ENCODE measurements at regions not wholly inside any gene's neighbourhood (a gene's known extent, or its start where the extent isn't known, plus 50 kb on each side); places are given as distances from the start of the nearest gene placed in this dataset.

DNA sequence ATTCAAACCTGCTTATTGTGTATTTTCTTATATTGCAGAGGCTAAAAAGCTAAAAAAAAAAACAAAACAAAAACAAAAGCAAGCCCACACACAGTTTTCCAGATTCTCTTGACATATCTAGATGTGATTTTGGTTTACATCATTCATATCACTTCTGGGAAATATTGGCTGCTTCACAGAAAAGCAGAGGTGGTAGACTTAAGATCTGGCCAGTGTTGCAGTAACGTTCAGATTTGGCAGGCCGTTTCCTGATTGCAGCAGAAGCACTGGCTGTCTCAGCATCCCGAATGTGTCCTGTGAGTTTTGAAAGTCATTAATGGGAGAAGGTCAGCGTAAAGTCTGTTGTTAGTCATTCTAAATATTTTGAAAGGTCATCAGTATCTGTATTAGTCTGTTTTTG is 2062.0 kb downstream of the ARAP2 start:
- Histone ChIP-seq H3K27me3 (ENCODE audit: low read depth, low read length) (no peaks in the 10 kb centered on the region), H3K9me3 (ENCODE audit: control insufficient read depth in 1 of 2, low read length in 2 of 2) (no peaks in the 10 kb centered on the region), H3K4me1 (ENCODE audit: control insufficient read depth in 1 of 2, insufficient read depth in 2 of 2, low read length in 2 of 2) (no peaks in the 10 kb centered on the region), H3K36me3 (ENCODE audit: control insufficient read depth in 1 of 2, insufficient read depth in 2 of 2, low read length in 2 of 2) (no peaks in the 10 kb centered on the region), H3K27ac (ENCODE audit: low read length) (no peak overlapping the region), H3K4me3 (ENCODE audit: low read depth in 1 of 2, low read length in 2 of 2) (no peak overlapping the region)

DNA sequence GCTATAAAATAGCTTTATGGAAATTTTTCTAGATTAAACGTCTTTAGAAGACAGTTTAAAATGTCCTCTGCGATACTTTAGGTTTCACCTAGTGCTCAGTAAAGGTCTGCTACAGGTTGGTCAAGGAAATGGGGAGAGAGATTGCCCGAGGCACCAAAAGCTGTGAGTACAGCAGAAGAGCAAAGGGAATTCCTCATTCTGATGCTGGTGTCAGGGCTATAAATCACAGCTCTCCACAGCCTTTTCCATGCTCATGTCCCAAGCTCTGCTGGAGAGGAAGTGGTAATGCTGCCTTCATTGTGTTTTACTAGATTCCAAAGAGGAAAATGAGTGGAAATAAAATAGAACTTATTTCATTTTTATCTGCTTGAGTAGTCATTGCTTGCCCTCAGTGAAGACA is 2060.4 kb downstream of the ARAP2 start:
- no peaks in the 10 kb centered on the region for H3K4me1 ChIP-seq (ENCODE audit: control insufficient read depth in 1 of 2, insufficient read depth in 2 of 2, low read length in 2 of 2)
- no peaks in the 10 kb centered on the region for H3K9me3 ChIP-seq (ENCODE audit: control insufficient read depth in 1 of 2, low read length in 2 of 2)
- no peaks in the 10 kb centered on the region for H3K36me3 ChIP-seq (ENCODE audit: control insufficient read depth in 1 of 2, insufficient read depth in 2 of 2, low read length in 2 of 2)
- no peak overlapping the region for H3K27ac ChIP-seq (ENCODE audit: low read length)
- no peak overlapping the region for H3K4me3 ChIP-seq (ENCODE audit: low read depth in 1 of 2, low read length in 2 of 2)
- H3K27me3 ChIP-seq (ENCODE audit: low read depth, low read length): no peaks in the 10 kb centered on the region

DNA sequence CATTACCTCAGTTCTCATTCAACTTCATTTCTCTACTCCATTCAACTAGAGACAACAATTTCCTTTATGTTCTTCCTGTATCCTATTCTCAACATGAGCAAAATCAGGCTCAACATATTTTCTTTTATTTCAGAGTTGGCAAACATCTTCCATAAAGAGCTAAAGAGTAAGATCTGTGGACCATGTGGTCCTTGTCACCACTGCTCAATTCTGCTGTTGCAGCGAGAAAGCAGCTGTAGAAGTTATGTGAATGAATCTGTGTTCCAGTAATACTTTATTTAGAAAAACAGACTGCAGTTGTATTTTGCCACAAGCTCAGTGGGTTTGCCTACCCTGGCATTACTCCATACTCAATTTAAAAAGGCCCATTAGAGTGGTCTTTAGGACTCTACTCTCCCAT is 2057.3 kb downstream of the ARAP2 start:
- Histone ChIP-seq H3K27ac (ENCODE audit: low read length) (no peak overlapping the region), H3K4me3 (ENCODE audit: low read depth in 1 of 2, low read length in 2 of 2) (no peak overlapping the region), H3K4me1 (ENCODE audit: control insufficient read depth in 1 of 2, insufficient read depth in 2 of 2, low read length in 2 of 2) (no peaks in the 10 kb centered on the region), H3K27me3 (ENCODE audit: low read depth, low read length) (no peaks in the 10 kb centered on the region), H3K36me3 (ENCODE audit: control insufficient read depth in 1 of 2, insufficient read depth in 2 of 2, low read length in 2 of 2) (no peaks in the 10 kb centered on the region), H3K9me3 (ENCODE audit: control insufficient read depth in 1 of 2, low read length in 2 of 2) (no peaks in the 10 kb centered on the region)

DNA sequence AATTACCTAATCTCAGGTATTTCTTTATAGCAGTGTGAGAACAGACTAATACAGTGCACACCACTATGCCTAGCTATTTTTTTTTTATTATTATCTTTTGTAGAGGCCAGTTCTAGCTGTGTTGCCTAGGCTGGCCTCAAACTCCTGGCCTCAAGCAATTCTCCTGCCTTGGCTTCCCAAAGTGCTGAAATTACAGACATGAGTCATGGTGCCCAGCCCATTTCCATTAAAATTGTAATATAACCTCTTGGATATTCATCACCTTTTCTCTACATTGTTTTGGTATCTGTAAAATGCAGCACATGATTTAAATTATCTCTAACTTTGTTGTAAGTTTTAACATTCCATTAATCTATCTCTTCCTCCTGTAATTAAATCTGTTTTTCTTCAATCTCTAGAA is 2052.9 kb downstream of the ARAP2 start:
- Histone ChIP-seq H3K27me3 (ENCODE audit: low read depth, low read length) (no peaks in the 10 kb centered on the region), H3K27ac (ENCODE audit: low read length) (no peak overlapping the region), H3K4me3 (ENCODE audit: low read depth in 1 of 2, low read length in 2 of 2) (no peak overlapping the region), H3K4me1 (ENCODE audit: control insufficient read depth in 1 of 2, insufficient read depth in 2 of 2, low read length in 2 of 2) (no peaks in the 10 kb centered on the region), H3K9me3 (ENCODE audit: control insufficient read depth in 1 of 2, low read length in 2 of 2) (no peaks in the 10 kb centered on the region), H3K36me3 (ENCODE audit: control insufficient read depth in 1 of 2, insufficient read depth in 2 of 2, low read length in 2 of 2) (no peaks in the 10 kb centered on the region)

DNA sequence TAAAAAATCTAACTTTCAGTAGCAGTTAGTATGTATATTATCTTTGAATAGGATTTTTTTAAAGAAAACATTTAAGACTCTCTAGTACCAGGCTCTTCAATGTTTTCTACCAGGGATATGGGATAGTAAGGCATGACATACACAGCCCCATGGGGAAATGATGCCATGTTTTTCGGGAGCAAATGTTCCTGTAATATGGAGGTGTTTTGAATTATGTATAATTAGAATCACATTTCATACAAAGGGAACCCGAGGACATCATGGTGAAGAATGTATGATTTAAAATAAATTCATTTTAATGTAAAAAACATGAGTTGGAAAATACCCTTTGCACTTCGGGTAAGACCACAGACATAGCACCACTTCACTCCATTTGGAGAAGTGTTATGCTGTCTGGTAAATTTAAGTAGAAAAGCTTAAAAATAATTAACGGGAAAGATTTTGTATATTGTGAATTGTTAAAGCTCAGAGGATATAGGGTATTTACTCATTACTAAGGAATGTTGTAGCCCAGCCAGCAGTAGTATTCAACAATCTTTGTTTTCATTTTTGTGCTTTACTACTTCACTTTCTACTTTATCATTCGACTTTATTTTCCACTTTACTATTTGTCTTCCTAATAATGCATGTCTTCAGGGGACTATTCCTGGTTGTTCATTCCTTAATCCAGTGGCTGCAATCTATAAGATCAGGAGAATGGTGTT is 2050.7 kb downstream of the ARAP2 start:
- no peaks in the 10 kb centered on the region for H3K9me3 ChIP-seq (ENCODE audit: control insufficient read depth in 1 of 2, low read length in 2 of 2)
- H3K4me1 ChIP-seq (ENCODE audit: control insufficient read depth in 1 of 2, insufficient read depth in 2 of 2, low read length in 2 of 2): no peaks in the 10 kb centered on the region
- H3K27ac ChIP-seq (ENCODE audit: low read length): no peak overlapping the region
- H3K4me3 ChIP-seq (ENCODE audit: low read depth in 1 of 2, low read length in 2 of 2): no peak overlapping the region
- no peaks in the 10 kb centered on the region for H3K27me3 ChIP-seq (ENCODE audit: low read depth, low read length)
- H3K36me3 ChIP-seq (ENCODE audit: control insufficient read depth in 1 of 2, insufficient read depth in 2 of 2, low read length in 2 of 2): no peaks in the 10 kb centered on the region

DNA sequence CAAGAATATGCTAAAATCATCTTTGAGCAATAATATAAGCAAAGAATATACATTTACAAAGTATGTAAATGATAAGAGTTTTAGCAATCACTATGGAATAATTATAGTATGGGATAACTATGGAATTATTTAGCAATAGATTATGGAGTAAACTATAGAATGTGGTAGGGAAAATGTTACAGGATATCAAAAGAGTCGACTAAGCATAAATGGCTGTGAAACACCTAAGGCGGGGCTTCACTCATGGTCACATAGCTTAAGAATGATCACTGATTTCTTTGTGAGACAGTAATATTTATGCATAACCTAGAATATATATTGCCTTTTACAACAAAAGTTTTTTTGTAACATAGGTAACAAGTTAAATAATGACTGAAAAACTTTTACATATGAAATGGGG is 2049.7 kb downstream of the ARAP2 start:
- no peaks in the 10 kb centered on the region for H3K27me3 ChIP-seq (ENCODE audit: low read depth, low read length)
- H3K27ac ChIP-seq (ENCODE audit: low read length): no peak overlapping the region
- no peaks in the 10 kb centered on the region for H3K4me1 ChIP-seq (ENCODE audit: control insufficient read depth in 1 of 2, insufficient read depth in 2 of 2, low read length in 2 of 2)
- H3K36me3 ChIP-seq (ENCODE audit: control insufficient read depth in 1 of 2, insufficient read depth in 2 of 2, low read length in 2 of 2): no peaks in the 10 kb centered on the region
- no peak overlapping the region for H3K4me3 ChIP-seq (ENCODE audit: low read depth in 1 of 2, low read length in 2 of 2)
- H3K9me3 ChIP-seq (ENCODE audit: control insufficient read depth in 1 of 2, low read length in 2 of 2): no peaks in the 10 kb centered on the region

DNA sequence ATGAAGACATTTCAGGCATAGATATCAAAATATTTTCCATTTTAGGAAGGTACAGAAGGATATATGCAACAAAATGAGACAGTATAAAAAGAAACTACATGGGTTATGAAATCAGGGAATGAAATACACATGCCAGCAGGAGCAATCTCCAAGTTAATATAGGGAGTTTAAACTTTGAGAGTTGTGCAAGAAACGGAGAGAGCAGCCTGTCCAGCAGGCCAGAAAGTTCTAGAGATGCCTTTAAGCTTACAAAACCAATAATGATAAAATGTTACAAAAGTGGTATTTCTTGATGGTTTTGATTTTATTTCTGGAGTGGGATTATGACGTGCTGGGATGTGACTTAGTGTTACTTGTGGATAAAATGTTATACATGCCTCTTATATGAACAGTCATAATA is 2047.9 kb downstream of the ARAP2 start:
- no peaks in the 10 kb centered on the region for H3K27me3 ChIP-seq (ENCODE audit: low read depth, low read length)
- no peak overlapping the region for H3K4me3 ChIP-seq (ENCODE audit: low read depth in 1 of 2, low read length in 2 of 2)

DNA sequence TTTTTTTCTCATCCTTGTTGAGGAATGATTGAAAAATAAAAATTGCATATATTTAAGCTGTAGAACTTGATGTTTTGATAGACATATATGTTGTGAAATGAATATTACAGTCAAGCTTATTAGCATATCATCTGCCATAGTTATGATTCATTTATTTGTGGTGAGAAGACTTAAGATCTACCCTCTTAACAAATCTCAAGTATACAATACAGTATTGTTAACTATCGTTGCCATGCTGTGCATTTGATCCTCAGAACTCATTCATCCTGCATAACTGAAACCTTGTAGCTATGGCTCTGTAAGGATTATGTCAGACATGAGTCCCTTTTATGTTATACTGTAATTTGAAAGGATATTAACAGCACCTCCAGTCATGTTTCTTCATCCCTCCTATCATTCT is 2045.3 kb downstream of the ARAP2 start:
- H3K36me3 ChIP-seq (ENCODE audit: control insufficient read depth in 1 of 2, insufficient read depth in 2 of 2, low read length in 2 of 2): no peaks in the 10 kb centered on the region
- H3K27ac ChIP-seq (ENCODE audit: low read length): no peak overlapping the region
- H3K4me3 ChIP-seq (ENCODE audit: low read depth in 1 of 2, low read length in 2 of 2): no peak overlapping the region
- H3K27me3 ChIP-seq (ENCODE audit: low read depth, low read length): no peaks in the 10 kb centered on the region
- H3K9me3 ChIP-seq (ENCODE audit: control insufficient read depth in 1 of 2, low read length in 2 of 2): no peaks in the 10 kb centered on the region
- no peaks in the 10 kb centered on the region for H3K4me1 ChIP-seq (ENCODE audit: control insufficient read depth in 1 of 2, insufficient read depth in 2 of 2, low read length in 2 of 2)

More for the DNA sequence above, 2047.9 kb downstream of the ARAP2 start:
- Histone ChIP-seq H3K36me3 (ENCODE audit: control insufficient read depth in 1 of 2, insufficient read depth in 2 of 2, low read length in 2 of 2) (no peaks in the 10 kb centered on the region), H3K4me1 (ENCODE audit: control insufficient read depth in 1 of 2, insufficient read depth in 2 of 2, low read length in 2 of 2) (no peaks in the 10 kb centered on the region), H3K27ac (ENCODE audit: low read length) (no peak overlapping the region), H3K9me3 (ENCODE audit: control insufficient read depth in 1 of 2, low read length in 2 of 2) (no peaks in the 10 kb centered on the region)

DNA sequence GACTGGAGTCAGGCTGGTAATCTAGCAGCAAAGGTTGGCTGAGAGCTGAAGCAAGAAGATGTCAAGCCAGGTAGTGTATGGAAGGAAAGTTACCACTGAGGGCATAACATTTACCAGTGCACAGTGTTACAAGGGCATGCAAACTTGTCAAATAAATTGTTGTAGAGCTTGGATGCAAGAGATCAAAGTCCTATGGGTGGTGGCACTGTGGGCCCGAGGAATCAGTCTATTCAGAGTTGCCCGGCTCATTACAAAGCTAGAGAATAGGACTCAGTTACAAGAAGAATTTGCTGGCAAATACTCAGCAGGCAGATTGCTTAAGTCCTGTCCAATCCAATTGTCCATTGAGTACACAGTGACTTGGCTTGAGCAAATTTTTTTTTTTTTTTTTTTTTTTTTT is 2043.8 kb downstream of the ARAP2 start:
- no peaks in the 10 kb centered on the region for H3K27me3 ChIP-seq (ENCODE audit: low read depth, low read length)
- H3K9me3 ChIP-seq (ENCODE audit: control insufficient read depth in 1 of 2, low read length in 2 of 2): no peaks in the 10 kb centered on the region
- H3K27ac ChIP-seq (ENCODE audit: low read length): no peak overlapping the region

DNA sequence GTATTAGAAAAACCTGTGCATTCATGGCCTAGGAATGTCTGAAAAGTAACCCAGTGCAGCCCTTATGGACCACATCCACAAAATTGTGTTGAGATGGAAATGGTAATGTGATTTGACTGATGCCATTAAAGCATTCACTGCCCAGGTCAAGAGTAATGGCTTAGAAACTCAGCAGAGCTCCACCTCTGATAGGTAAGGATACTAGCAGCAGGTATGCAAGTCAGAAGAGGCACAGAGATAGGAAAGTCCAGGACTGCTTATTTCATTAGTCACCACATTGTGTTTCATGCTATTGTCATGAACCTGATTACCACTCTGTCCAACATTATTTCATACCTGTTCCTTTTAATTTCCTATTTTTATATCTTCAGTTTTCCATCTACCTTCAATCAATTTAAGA is 2042.2 kb downstream of the ARAP2 start:
- H3K27me3 ChIP-seq (ENCODE audit: low read depth, low read length): no peaks in the 10 kb centered on the region
- no peaks in the 10 kb centered on the region for H3K4me1 ChIP-seq (ENCODE audit: control insufficient read depth in 1 of 2, insufficient read depth in 2 of 2, low read length in 2 of 2)
- no peaks in the 10 kb centered on the region for H3K36me3 ChIP-seq (ENCODE audit: control insufficient read depth in 1 of 2, insufficient read depth in 2 of 2, low read length in 2 of 2)
- H3K27ac ChIP-seq (ENCODE audit: low read length): no peak overlapping the region
- H3K9me3 ChIP-seq (ENCODE audit: control insufficient read depth in 1 of 2, low read length in 2 of 2): peaks cover 0 to 4% of the 10 kb centered on the region in 2 donors
- H3K4me3 ChIP-seq (ENCODE audit: low read depth in 1 of 2, low read length in 2 of 2): no peak overlapping the region

More for the DNA sequence above, 2043.8 kb downstream of the ARAP2 start:
- Histone ChIP-seq H3K36me3 (ENCODE audit: control insufficient read depth in 1 of 2, insufficient read depth in 2 of 2, low read length in 2 of 2) (no peaks in the 10 kb centered on the region), H3K4me3 (ENCODE audit: low read depth in 1 of 2, low read length in 2 of 2) (no peak overlapping the region), H3K4me1 (ENCODE audit: control insufficient read depth in 1 of 2, insufficient read depth in 2 of 2, low read length in 2 of 2) (no peaks in the 10 kb centered on the region)

DNA sequence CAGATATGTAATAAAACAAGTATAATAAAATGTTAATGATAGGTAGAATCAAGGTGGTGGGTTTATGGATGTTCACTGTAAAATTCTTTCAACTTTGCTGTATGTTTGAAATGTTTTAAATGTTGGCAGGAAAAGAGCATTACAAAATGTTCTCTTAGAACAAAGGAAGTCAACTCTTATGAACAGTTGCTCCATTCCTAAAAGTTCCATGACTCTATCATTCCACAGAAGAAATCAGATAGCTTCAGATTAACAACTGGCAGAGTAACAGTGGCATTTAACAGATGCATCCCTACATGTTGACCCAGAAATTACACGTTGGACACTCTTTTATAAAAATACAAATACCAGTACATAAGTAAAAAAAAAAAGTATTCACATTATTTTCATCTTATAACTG is 2023.7 kb downstream of the ARAP2 start:
- H3K4me3 ChIP-seq (ENCODE audit: low read depth in 1 of 2, low read length in 2 of 2): no peak overlapping the region
- no peaks in the 10 kb centered on the region for H3K36me3 ChIP-seq (ENCODE audit: control insufficient read depth in 1 of 2, insufficient read depth in 2 of 2, low read length in 2 of 2)
- no peak overlapping the region for H3K27ac ChIP-seq (ENCODE audit: low read length)
- no peaks in the 10 kb centered on the region for H3K27me3 ChIP-seq (ENCODE audit: low read depth, low read length)
- H3K9me3 ChIP-seq (ENCODE audit: control insufficient read depth in 1 of 2, low read length in 2 of 2): no peaks in the 10 kb centered on the region
- no peaks in the 10 kb centered on the region for H3K4me1 ChIP-seq (ENCODE audit: control insufficient read depth in 1 of 2, insufficient read depth in 2 of 2, low read length in 2 of 2)

DNA sequence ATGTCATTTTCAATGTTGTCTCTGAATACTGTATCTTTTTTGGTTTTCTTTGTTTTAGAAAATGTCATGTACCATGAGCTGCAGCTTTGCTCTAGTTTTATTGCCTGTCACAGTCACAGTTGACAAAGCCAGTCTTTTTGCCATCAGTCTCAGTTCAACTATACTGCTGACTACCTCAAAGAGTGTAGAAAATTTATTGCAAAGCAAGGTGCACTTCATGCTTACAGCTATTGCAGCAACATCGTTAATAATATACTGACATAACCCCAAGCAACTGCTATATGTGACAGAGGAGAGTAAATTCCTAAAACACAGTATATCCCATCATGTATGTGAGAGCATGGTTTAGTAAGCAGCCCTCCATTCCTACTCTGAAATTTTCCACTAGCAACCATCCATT is 2022.3 kb downstream of the ARAP2 start:
- H3K36me3 ChIP-seq (ENCODE audit: control insufficient read depth in 1 of 2, insufficient read depth in 2 of 2, low read length in 2 of 2): no peaks in the 10 kb centered on the region
- no peak overlapping the region for H3K27ac ChIP-seq (ENCODE audit: low read length)
- H3K9me3 ChIP-seq (ENCODE audit: control insufficient read depth in 1 of 2, low read length in 2 of 2): no peaks in the 10 kb centered on the region
- no peak overlapping the region for H3K4me3 ChIP-seq (ENCODE audit: low read depth in 1 of 2, low read length in 2 of 2)
- no peaks in the 10 kb centered on the region for H3K27me3 ChIP-seq (ENCODE audit: low read depth, low read length)
- no peaks in the 10 kb centered on the region for H3K4me1 ChIP-seq (ENCODE audit: control insufficient read depth in 1 of 2, insufficient read depth in 2 of 2, low read length in 2 of 2)
